ENCODE measurements at regions not wholly inside any gene's neighbourhood (a gene's known extent, or its start where the extent isn't known, plus 50 kb on each side); places are given as distances from the start of the nearest gene placed in this dataset.
A peak's percentile ranks its signal among the peaks of the same experiment; 100 is the strongest.

DNA sequence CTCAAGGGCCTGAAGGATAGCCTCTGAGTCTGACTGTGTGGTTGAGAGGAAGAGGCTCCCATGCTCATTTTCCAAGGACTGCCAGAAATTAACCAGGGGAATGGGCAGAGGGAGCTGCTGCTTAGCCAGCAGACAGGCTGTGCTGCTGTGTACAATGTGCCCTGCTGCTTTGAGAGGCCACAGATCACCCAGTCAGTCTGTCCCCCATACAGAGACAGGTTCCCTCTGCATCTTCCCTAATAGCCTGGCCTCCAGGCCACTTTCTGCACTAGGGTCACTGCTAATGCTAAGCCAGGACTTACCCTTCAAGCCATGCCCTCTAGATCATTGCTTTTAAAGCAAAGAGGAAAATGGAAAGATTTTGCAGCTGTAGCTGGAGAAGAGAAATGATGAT, 341.1 kb downstream of the CYRIA start:
- H3K27ac ChIP-seq (ENCODE audit: low read depth, low read length): no peak overlapping the region
- DNase-seq (ENCODE audit: low read depth in 4 of 6, low spot score in 6 of 6): no peak
- no peaks in the 10 kb centered on the region for H3K36me3 ChIP-seq (ENCODE audit: control insufficient read depth, insufficient read depth, low read length)
- H3K27me3 ChIP-seq (ENCODE audit: control insufficient read depth, insufficient read depth, low read length): no peaks in the 10 kb centered on the region
- H3K4me3 ChIP-seq (ENCODE audit: low read depth, low read length): no peak overlapping the region
- H3K9me3 ChIP-seq (ENCODE audit: control insufficient read depth, insufficient read depth, low read length): no peaks in the 10 kb centered on the region
- H3K4me1 ChIP-seq (ENCODE audit: control insufficient read depth, insufficient read depth, low read length): peaks cover 43% of the 10 kb centered on the region

DNA sequence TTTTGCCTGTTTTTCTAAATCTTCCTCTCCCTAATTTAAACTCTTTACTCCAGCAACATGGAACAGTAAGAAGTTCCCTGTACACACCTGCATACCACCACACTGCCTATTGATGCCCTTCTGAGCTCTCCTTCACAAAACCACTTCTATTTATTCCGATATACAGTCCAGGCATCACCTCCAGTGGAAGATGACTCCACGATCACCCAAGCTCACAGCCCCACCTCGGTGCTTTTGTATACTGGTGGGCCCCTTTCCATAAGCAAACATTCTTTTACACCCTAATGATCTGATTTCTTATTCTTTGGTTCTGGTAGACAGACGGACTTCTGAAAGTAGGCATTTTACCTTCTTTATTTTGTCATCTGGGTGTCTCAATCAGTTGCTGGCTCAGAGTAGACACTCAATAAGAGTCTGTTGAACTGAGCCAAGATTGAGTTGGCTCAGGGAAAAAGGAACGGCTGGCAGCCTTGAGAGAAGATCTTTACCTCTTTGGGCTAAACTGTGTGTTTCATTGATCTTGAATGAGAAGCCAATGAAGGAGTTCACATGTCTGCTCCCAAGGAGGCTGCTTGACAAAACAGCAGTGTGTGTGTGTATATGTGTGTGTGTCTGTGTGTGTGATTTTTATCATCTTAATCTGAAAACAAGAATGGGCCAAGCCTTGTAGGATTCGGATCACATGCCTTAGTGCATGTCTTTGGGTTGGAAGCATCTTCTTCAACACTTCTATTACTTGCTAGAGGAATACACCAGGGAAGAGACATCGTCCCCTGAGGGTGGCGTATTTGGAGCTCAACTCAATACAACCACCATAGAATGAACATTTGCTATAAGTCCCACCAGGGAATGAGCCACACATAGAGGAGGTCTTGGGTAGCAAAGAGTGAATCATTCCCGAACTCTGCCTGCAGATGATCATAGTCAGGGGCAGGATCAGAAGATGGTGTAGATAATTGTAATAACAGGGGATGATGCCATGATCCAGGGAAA, 341.8 kb downstream of the CYRIA start:
- 71% methylated on average over 6 of the region's 9 CpGs for WGBS (ENCODE audit: insufficient coverage)
- H3K27me3 ChIP-seq (ENCODE audit: control insufficient read depth, insufficient read depth, low read length): no peaks in the 10 kb centered on the region
- peaks cover 50% of the 10 kb centered on the region for H3K4me1 ChIP-seq (ENCODE audit: control insufficient read depth, insufficient read depth, low read length)
- DNase-seq (ENCODE audit: low read depth in 4 of 6, low spot score in 6 of 6): peak in 1 of 6 donors; percentile 66
- H3K27ac ChIP-seq (ENCODE audit: low read depth, low read length): no peak overlapping the region
- H3K4me3 ChIP-seq (ENCODE audit: low read depth, low read length): no peak overlapping the region
- H3K36me3 ChIP-seq (ENCODE audit: control insufficient read depth, insufficient read depth, low read length): no peaks in the 10 kb centered on the region
- H3K9me3 ChIP-seq (ENCODE audit: control insufficient read depth, insufficient read depth, low read length): no peaks in the 10 kb centered on the region

DNA sequence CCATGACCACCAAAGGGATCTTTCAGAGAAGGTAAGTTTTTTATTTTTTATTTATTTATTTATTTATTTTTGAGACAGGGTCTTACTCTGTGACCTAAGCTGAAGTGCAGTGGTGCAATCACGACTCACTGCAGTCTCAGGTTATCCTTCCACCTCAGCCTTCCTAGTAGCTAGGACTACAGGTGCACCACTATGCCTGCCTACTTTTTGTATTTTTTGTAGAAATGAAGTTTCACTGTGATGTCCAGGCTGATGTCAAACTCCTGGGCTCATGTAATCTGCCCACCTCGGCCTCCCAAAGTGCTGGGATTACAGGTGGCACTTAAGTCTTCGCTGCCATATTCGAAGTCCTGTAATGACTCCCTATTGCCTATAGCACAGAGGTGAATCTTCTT, 342.5 kb downstream of the CYRIA start:
- Histone ChIP-seq H3K27me3 (ENCODE audit: control insufficient read depth, insufficient read depth, low read length) (no peaks in the 10 kb centered on the region), H3K4me3 (ENCODE audit: low read depth, low read length) (no peak overlapping the region), H3K9me3 (ENCODE audit: control insufficient read depth, insufficient read depth, low read length) (no peaks in the 10 kb centered on the region), H3K4me1 (ENCODE audit: control insufficient read depth, insufficient read depth, low read length) (peaks cover 58% of the 10 kb centered on the region), H3K36me3 (ENCODE audit: control insufficient read depth, insufficient read depth, low read length) (no peaks in the 10 kb centered on the region), H3K27ac (ENCODE audit: low read depth, low read length) (no peak overlapping the region)
- DNase-seq (ENCODE audit: low read depth in 4 of 6, low spot score in 6 of 6): no peak
- 96% methylated on average over 3 of the region's 4 CpGs for WGBS (ENCODE audit: insufficient coverage)

DNA sequence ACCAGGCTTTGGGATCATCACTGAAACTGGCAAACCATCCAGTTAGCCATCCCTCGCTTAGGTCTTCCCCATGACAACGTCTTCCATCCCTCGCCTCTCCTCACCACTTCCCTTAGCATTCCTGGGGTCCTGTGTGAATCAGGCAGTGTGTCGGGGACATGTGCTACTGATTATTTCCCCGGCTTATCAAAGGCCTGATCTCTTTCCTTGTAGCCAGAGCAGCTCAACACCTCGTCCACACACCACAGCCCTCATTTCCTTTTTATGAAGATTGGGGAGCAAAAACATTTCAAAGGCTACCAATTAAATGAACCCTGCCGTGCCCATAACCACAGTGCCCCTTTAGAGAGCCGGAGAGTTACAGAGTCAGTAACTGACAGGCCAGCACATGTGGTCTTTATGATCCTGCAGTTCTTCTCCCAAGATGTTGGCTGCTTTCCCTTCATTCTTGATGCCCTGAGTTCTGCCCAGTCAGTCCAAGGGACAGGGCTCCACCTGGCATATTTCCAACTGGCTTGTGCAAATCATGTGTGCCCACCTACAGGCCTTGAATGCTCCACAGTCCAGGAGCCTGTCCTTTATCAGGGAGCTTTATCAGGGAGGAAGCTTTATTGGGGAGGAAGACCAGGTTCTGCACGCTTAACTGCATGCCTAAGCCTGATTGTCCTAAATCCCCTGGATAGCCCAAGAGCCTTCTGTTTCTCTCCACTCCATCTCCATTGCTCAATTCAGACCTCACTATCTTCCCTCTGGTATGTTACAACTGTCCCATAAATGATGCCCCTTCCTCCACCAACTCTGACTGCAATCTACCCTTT, 343.1 kb downstream of the CYRIA start:
- DNase-seq (ENCODE audit: low read depth in 4 of 6, low spot score in 6 of 6): no peak
- no peaks in the 10 kb centered on the region for H3K36me3 ChIP-seq (ENCODE audit: control insufficient read depth, insufficient read depth, low read length)

DNA sequence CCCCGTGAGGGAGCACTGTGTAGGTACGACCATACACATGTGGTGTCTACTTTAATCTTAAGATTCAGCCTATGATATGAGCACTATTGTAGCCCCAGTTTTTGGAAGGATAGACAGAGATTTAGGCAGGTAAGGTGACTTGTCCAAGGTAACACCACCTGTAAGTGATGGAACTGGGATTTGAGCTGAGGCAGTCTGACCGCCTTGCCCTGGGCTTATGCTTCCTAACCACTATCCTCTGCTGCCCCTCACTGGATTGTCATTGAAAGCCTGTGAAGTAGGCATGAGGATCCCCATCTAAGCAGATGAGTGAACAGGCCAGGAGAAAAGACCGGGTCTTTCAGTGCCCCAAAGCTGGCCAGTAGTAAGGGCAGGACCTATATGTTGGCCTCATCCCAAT, 343.8 kb downstream of the CYRIA start:
- H3K27ac ChIP-seq (ENCODE audit: low read depth, low read length): no peak overlapping the region
- no peaks in the 10 kb centered on the region for H3K9me3 ChIP-seq (ENCODE audit: control insufficient read depth, insufficient read depth, low read length)
- no peaks in the 10 kb centered on the region for H3K27me3 ChIP-seq (ENCODE audit: control insufficient read depth, insufficient read depth, low read length)
- DNase-seq (ENCODE audit: low read depth in 4 of 6, low spot score in 6 of 6): peak in 1 of 6 donors; percentile 68
- no peaks in the 10 kb centered on the region for H3K36me3 ChIP-seq (ENCODE audit: control insufficient read depth, insufficient read depth, low read length)
- 100% methylated on average over 1 of the region's 4 CpGs for WGBS (ENCODE audit: insufficient coverage)
- H3K4me1 ChIP-seq (ENCODE audit: control insufficient read depth, insufficient read depth, low read length): peaks cover 59% of the 10 kb centered on the region
- no peak overlapping the region for H3K4me3 ChIP-seq (ENCODE audit: low read depth, low read length)

More for the DNA sequence above, 343.1 kb downstream of the CYRIA start:
- H3K4me1 ChIP-seq (ENCODE audit: control insufficient read depth, insufficient read depth, low read length): peaks cover 59% of the 10 kb centered on the region
- H3K9me3 ChIP-seq (ENCODE audit: control insufficient read depth, insufficient read depth, low read length): no peaks in the 10 kb centered on the region
- WGBS (ENCODE audit: insufficient coverage): 74% methylated on average over 8 of the region's 9 CpGs
- no peak overlapping the region for H3K27ac ChIP-seq (ENCODE audit: low read depth, low read length)
- H3K27me3 ChIP-seq (ENCODE audit: control insufficient read depth, insufficient read depth, low read length): no peaks in the 10 kb centered on the region
- H3K4me3 ChIP-seq (ENCODE audit: low read depth, low read length): no peak overlapping the region

DNA sequence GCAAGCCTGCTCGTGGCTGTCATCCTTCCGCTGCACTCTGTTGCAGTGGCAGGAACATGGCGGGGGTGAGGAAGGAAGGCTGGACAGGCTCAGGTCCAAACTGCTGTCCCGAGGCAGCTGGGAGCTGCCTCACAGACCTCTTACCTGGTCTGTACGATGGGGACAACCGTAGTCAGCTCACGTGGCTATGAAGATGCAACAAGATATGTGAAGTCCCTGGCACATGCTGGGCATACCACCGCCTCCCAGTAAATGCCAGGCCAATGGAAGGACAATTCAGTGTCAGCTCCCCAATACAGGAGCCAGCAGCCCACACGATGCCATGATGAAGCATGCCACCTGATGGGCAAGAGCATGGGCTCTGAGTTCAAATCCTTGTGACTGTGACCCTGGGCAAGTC, 344.4 kb downstream of the CYRIA start:
- Histone ChIP-seq H3K27me3 (ENCODE audit: control insufficient read depth, insufficient read depth, low read length) (no peaks in the 10 kb centered on the region), H3K36me3 (ENCODE audit: control insufficient read depth, insufficient read depth, low read length) (no peaks in the 10 kb centered on the region), H3K27ac (ENCODE audit: low read depth, low read length) (no peak overlapping the region), H3K4me1 (ENCODE audit: control insufficient read depth, insufficient read depth, low read length) (peaks cover 58% of the 10 kb centered on the region), H3K4me3 (ENCODE audit: low read depth, low read length) (no peak overlapping the region), H3K9me3 (ENCODE audit: control insufficient read depth, insufficient read depth, low read length) (no peaks in the 10 kb centered on the region)
- 67% methylated on average over 9 of the region's 9 CpGs for WGBS (ENCODE audit: insufficient coverage)
- DNase-seq (ENCODE audit: low read depth in 4 of 6, low spot score in 6 of 6): no peak

- Histone ChIP-seq H3K4me3 (ENCODE audit: low read depth, low read length) (no peak overlapping the region), H3K27me3 (ENCODE audit: control insufficient read depth, insufficient read depth, low read length) (no peaks in the 10 kb centered on the region), H3K36me3 (ENCODE audit: control insufficient read depth, insufficient read depth, low read length) (no peaks in the 10 kb centered on the region), H3K9me3 (ENCODE audit: control insufficient read depth, insufficient read depth, low read length) (no peaks in the 10 kb centered on the region), H3K27ac (ENCODE audit: low read depth, low read length) (no peak overlapping the region), H3K4me1 (ENCODE audit: control insufficient read depth, insufficient read depth, low read length) (peaks cover 52% of the 10 kb centered on the region)
- DNase-seq (ENCODE audit: low read depth in 4 of 6, low spot score in 6 of 6): peak in 5 of 6 donors; percentile 38 to 97 (median 69)
- WGBS (ENCODE audit: insufficient coverage): 17% methylated on average over 9 of the region's 11 CpGs
Observed at GRCh38 chr2:16320716-16321115, 344.9 kb downstream of the CYRIA start.

DNA sequence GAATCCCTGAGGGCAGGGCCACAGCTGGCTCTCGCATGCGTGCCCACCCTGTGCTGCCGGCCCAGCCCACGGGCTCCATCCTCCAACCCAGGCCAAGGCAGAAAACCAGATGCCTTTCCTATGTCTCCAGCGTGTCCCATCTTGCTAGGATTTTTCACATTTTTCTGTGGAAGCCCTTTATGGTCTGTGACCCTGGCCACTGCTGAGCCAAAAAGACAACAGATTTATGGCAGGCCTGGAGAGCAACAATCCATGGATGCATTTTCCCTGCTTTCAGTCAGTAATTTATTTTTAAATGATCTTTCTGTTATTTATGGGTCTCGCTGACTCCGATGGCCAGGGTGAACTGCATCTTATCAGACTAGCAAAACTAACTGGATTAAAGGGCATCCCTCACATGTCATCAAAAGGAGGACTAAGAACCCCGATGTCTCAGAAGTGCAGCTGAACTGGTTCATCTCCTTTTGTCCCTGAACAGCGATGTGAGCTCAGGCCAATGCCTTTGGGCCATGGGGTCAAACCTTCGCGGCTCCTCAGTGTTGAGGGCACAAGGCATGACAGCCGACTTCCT, 346.0 kb downstream of the CYRIA start:
- Histone ChIP-seq H3K36me3 (ENCODE audit: control insufficient read depth, insufficient read depth, low read length) (no peaks in the 10 kb centered on the region), H3K27ac (ENCODE audit: low read depth, low read length) (no peak overlapping the region), H3K4me3 (ENCODE audit: low read depth, low read length) (no peak overlapping the region), H3K4me1 (ENCODE audit: control insufficient read depth, insufficient read depth, low read length) (peaks cover 44% of the 10 kb centered on the region), H3K9me3 (ENCODE audit: control insufficient read depth, insufficient read depth, low read length) (no peaks in the 10 kb centered on the region), H3K27me3 (ENCODE audit: control insufficient read depth, insufficient read depth, low read length) (no peaks in the 10 kb centered on the region)
- 57% methylated on average over 10 of the region's 12 CpGs for whole genome bisulfite sequencing (ENCODE audit: insufficient coverage)
- DNase-seq (ENCODE audit: low read depth in 4 of 6, low spot score in 6 of 6): peak in 1 of 6 donors; percentile 47

- H3K27ac ChIP-seq (ENCODE audit: low read depth, low read length): no peak overlapping the region
- no peak for DNase-seq (ENCODE audit: low read depth in 4 of 6, low spot score in 6 of 6)
- no peaks in the 10 kb centered on the region for H3K36me3 ChIP-seq (ENCODE audit: control insufficient read depth, insufficient read depth, low read length)
- H3K4me3 ChIP-seq (ENCODE audit: low read depth, low read length): no peak overlapping the region
- peaks cover 41% of the 10 kb centered on the region for H3K4me1 ChIP-seq (ENCODE audit: control insufficient read depth, insufficient read depth, low read length)
- H3K9me3 ChIP-seq (ENCODE audit: control insufficient read depth, insufficient read depth, low read length): no peaks in the 10 kb centered on the region
- H3K27me3 ChIP-seq (ENCODE audit: control insufficient read depth, insufficient read depth, low read length): no peaks in the 10 kb centered on the region
- WGBS (ENCODE audit: insufficient coverage): 84% methylated on average over 4 of the region's 4 CpGs
Observed at GRCh38 chr2:16318474-16319195, 347.0 kb downstream of the CYRIA start.

All from spinal cord (tissue), 9 donors.